GM18498 (cell line): ENCODE measurements at regions not wholly inside any gene's neighbourhood (a gene's known extent, or its start where the extent isn't known, plus 50 kb on each side); places are given as distances from the start of the nearest gene placed in this dataset.

Source experiments
- ATAC-seq: cut with Tn5 transposase; IDR thresholded peaks from one replicate; pipeline ENCODE4 v1.9.1; 2021; ENCODE audit warnings: mild to moderate bottlenecking, moderate library complexity; ENCODE audit not compliant: unreplicated experiment

DNA sequence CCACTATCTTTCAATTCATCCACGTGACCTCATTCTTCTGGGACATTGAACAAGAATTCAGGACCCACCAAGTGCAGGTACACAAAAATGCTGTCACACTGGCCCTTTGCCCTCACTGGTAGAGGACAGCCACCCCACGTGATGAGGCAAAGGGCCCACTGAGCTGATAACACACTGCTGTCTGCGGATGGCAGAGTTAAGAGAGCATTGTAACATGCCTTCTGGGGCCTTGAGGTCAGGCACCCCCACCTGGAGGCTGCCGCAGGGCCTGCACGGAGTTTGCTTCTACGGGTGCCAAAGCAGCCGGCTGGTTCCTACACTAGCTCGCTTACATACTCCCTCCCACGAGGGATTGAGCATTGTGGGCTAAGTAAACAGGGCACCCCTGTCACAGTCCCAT is 101.0 kb downstream of the LRIG3 start:
- no peak for ATAC-seq

DNA sequence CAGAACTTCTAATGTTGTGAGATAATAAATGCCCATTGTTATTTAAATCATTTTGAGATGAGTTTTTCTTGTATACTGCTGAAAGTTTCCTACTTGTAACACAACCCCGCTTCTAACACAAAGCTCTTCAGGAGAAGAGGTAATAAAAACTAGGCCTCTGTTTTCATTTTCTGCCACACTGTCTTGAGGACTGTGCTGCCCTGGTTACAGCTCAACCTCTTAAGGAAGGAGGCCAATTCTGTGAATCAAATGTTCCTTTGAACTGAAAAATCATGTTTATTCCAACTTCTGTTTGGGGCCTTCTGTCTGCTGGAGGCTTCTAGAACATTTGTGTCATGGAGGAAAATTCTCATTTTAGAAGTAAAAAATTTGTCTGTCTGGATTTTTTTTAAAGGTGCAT is 100.3 kb downstream of the LRIG3 start:
- no peak for ATAC-seq
